ENCODE measurements at regions not wholly inside any gene's neighbourhood (a gene's known extent, or its start where the extent isn't known, plus 50 kb on each side); places are given as distances from the start of the nearest gene placed in this dataset.

GRCh38 chr1:172818841-172819527 lies 160.1 kb downstream of the FASLG start:
- peak; percentile 72 to 76 for ATAC-seq (ENCODE audit: low read depth in 2 of 2)
- Mint-ChIP-seq H3K9me3 (peaks cover 0 to 8% (median 1%) of the 10 kb centered on the region in 7 donors), H3K4me1 (peaks cover 21 to 37% (median 27%) of the 10 kb centered on the region in 4 donors)

GRCh38 chr1:172820475-172821158 lies 161.7 kb downstream of the FASLG start:
- Mint-ChIP-seq H3K27me3 (no peaks in the 10 kb centered on the region), H3K4me1 (peaks cover 21 to 37% (median 27%) of the 10 kb centered on the region in 4 donors), H3K27ac (peak overlapping the region in 1 of 3 donors; percentile 93), H3K4me3 (peak overlapping the region in 1 of 4 donors; percentile 28), H3K9me3 (peaks cover 0 to 4% (median 0%) of the 10 kb centered on the region in 7 donors), H3K36me3 (no peaks in the 10 kb centered on the region)
- Histone ChIP-seq H3K4me1 (ENCODE audit: control insufficient read depth, insufficient read depth, low read length, poor library complexity, severe bottlenecking) (peaks cover 19% of the 10 kb centered on the region), H3K27me3 (ENCODE audit: control insufficient read depth, insufficient read depth, low read length) (no peaks in the 10 kb centered on the region), H3K4me3 (ENCODE audit: low read depth, low read length) (no peak overlapping the region), H3K36me3 (ENCODE audit: control insufficient read depth, insufficient read depth, low read length) (no peaks in the 10 kb centered on the region), H3K9me3 (ENCODE audit: control insufficient read depth in 2 of 2, low read length in 2 of 2) (no peaks in the 10 kb centered on the region), H3K27ac (ENCODE audit: insufficient read depth, low read length, poor library complexity, severe bottlenecking) (no peak overlapping the region)
- no peak for DNase-seq
- ATAC-seq (ENCODE audit: low read depth in 2 of 2) = no peak

More at GRCh38 chr1:172818841-172819527, 160.1 kb downstream of the FASLG start:
- peak overlapping the region; percentile 55 for H3K27ac ChIP-seq (ENCODE audit: insufficient read depth, low read length, poor library complexity, severe bottlenecking)
- no peaks in the 10 kb centered on the region for H3K36me3 ChIP-seq (ENCODE audit: control insufficient read depth, insufficient read depth, low read length)
- Mint-ChIP-seq H3K4me3 (peak overlapping the region; percentile 53 to 75 (median 64)), H3K36me3 (no peaks in the 10 kb centered on the region), H3K27ac (peak overlapping the region; percentile 92 to 93 (median 93)), H3K27me3 (no peaks in the 10 kb centered on the region)
- H3K9me3 ChIP-seq (ENCODE audit: control insufficient read depth in 2 of 2, low read length in 2 of 2) = no peaks in the 10 kb centered on the region
- no peaks in the 10 kb centered on the region for H3K27me3 ChIP-seq (ENCODE audit: control insufficient read depth, insufficient read depth, low read length)
- DNase-seq = peak in 2 of 3 donors; percentile 27 to 86
- peak overlapping the region; percentile 80 for H3K4me3 ChIP-seq (ENCODE audit: low read depth, low read length)
- H3K4me1 ChIP-seq (ENCODE audit: control insufficient read depth, insufficient read depth, low read length, poor library complexity, severe bottlenecking) = peaks cover 19% of the 10 kb centered on the region

- H3K27me3 Mint-ChIP-seq = no peaks in the 10 kb centered on the region
- no peaks in the 10 kb centered on the region for H3K36me3 ChIP-seq (ENCODE audit: control insufficient read depth, insufficient read depth, low read length)
Measured at GRCh38 chr1:172821609-172822274, 162.8 kb downstream of the FASLG start.

GRCh38 chr1:172822886-172823285 lies 164.0 kb downstream of the FASLG start:
- DNase-seq (no peak), ATAC-seq (ENCODE audit: low read depth in 2 of 2) (no peak)
- Mint-ChIP-seq H3K27ac (peak overlapping the region in 1 of 3 donors; percentile 34), H3K4me3 (no peak overlapping the region), H3K9me3 (no peaks in the 10 kb centered on the region), H3K4me1 (peaks cover 19 to 26% (median 20%) of the 10 kb centered on the region in 4 donors), H3K36me3 (no peaks in the 10 kb centered on the region), H3K27me3 (no peaks in the 10 kb centered on the region)
- Histone ChIP-seq H3K27me3 (ENCODE audit: control insufficient read depth, insufficient read depth, low read length) (no peaks in the 10 kb centered on the region), H3K4me3 (ENCODE audit: low read depth, low read length) (no peak overlapping the region), H3K9me3 (ENCODE audit: control insufficient read depth in 2 of 2, low read length in 2 of 2) (no peaks in the 10 kb centered on the region), H3K4me1 (ENCODE audit: control insufficient read depth, insufficient read depth, low read length, poor library complexity, severe bottlenecking) (peaks cover 21% of the 10 kb centered on the region), H3K36me3 (ENCODE audit: control insufficient read depth, insufficient read depth, low read length) (no peaks in the 10 kb centered on the region), H3K27ac (ENCODE audit: insufficient read depth, low read length, poor library complexity, severe bottlenecking) (no peak overlapping the region)

More at GRCh38 chr1:172821609-172822274, 162.8 kb downstream of the FASLG start:
- Mint-ChIP-seq H3K9me3 (no peaks in the 10 kb centered on the region), H3K4me3 (no peak overlapping the region), H3K4me1 (peaks cover 20 to 34% (median 21%) of the 10 kb centered on the region in 4 donors), H3K27ac (peak overlapping the region in 1 of 3 donors; percentile 34), H3K36me3 (no peaks in the 10 kb centered on the region)
- no peaks in the 10 kb centered on the region for H3K9me3 ChIP-seq (ENCODE audit: control insufficient read depth in 2 of 2, low read length in 2 of 2)
- H3K27me3 ChIP-seq (ENCODE audit: control insufficient read depth, insufficient read depth, low read length) = no peaks in the 10 kb centered on the region
- H3K4me3 ChIP-seq (ENCODE audit: low read depth, low read length) = no peak overlapping the region
- ATAC-seq (ENCODE audit: low read depth in 2 of 2) (no peak), DNase-seq (no peak)
- no peak overlapping the region for H3K27ac ChIP-seq (ENCODE audit: insufficient read depth, low read length, poor library complexity, severe bottlenecking)
- peaks cover 19% of the 10 kb centered on the region for H3K4me1 ChIP-seq (ENCODE audit: control insufficient read depth, insufficient read depth, low read length, poor library complexity, severe bottlenecking)

- Mint-ChIP-seq H3K27ac (peak overlapping the region in 1 of 3 donors; percentile 18), H3K4me3 (no peak overlapping the region), H3K9me3 (no peaks in the 10 kb centered on the region), H3K36me3 (no peaks in the 10 kb centered on the region), H3K27me3 (no peaks in the 10 kb centered on the region), H3K4me1 (peaks cover 15 to 20% (median 18%) of the 10 kb centered on the region in 4 donors)
- Histone ChIP-seq H3K4me1 (ENCODE audit: control insufficient read depth, insufficient read depth, low read length, poor library complexity, severe bottlenecking) (peaks cover 19% of the 10 kb centered on the region), H3K9me3 (ENCODE audit: control insufficient read depth in 2 of 2, low read length in 2 of 2) (no peaks in the 10 kb centered on the region), H3K27ac (ENCODE audit: insufficient read depth, low read length, poor library complexity, severe bottlenecking) (no peak overlapping the region), H3K4me3 (ENCODE audit: low read depth, low read length) (no peak overlapping the region), H3K27me3 (ENCODE audit: control insufficient read depth, insufficient read depth, low read length) (no peaks in the 10 kb centered on the region), H3K36me3 (ENCODE audit: control insufficient read depth, insufficient read depth, low read length) (no peaks in the 10 kb centered on the region)
- no peak for ATAC-seq (ENCODE audit: low read depth in 2 of 2)
- DNase-seq = no peak
Measured at GRCh38 chr1:172823534-172823933, 164.6 kb downstream of the FASLG start.

GRCh38 chr1:172824209-172824608 lies 165.3 kb downstream of the FASLG start:
- no peak for DNase-seq
- H3K27me3 ChIP-seq (ENCODE audit: control insufficient read depth, insufficient read depth, low read length) = no peaks in the 10 kb centered on the region
- H3K36me3 ChIP-seq (ENCODE audit: control insufficient read depth, insufficient read depth, low read length) = no peaks in the 10 kb centered on the region
- Mint-ChIP-seq H3K36me3 (no peaks in the 10 kb centered on the region), H3K27me3 (peaks cover under 1% of the 10 kb centered on the region), H3K9me3 (no peaks in the 10 kb centered on the region), H3K4me3 (no peak overlapping the region), H3K27ac (no peak overlapping the region), H3K4me1 (peaks cover 10 to 14% (median 12%) of the 10 kb centered on the region in 4 donors)
- ATAC-seq (ENCODE audit: low read depth in 2 of 2) = no peak
- H3K9me3 ChIP-seq (ENCODE audit: control insufficient read depth in 2 of 2, low read length in 2 of 2) = no peaks in the 10 kb centered on the region
- H3K4me1 ChIP-seq (ENCODE audit: control insufficient read depth, insufficient read depth, low read length, poor library complexity, severe bottlenecking) = peaks cover 13% of the 10 kb centered on the region
- no peak overlapping the region for H3K4me3 ChIP-seq (ENCODE audit: low read depth, low read length)
- H3K27ac ChIP-seq (ENCODE audit: insufficient read depth, low read length, poor library complexity, severe bottlenecking) = no peak overlapping the region

GRCh38 chr1:172826096-172826741 lies 167.3 kb downstream of the FASLG start:
- no peak for ATAC-seq (ENCODE audit: low read depth in 2 of 2)
- Mint-ChIP-seq H3K9me3 (peaks cover 0 to 4% (median 0%) of the 10 kb centered on the region in 7 donors), H3K27ac (no peak overlapping the region), H3K36me3 (no peaks in the 10 kb centered on the region), H3K4me3 (no peak overlapping the region), H3K4me1 (no peaks in the 10 kb centered on the region), H3K27me3 (peaks cover 7% of the 10 kb centered on the region)
- Histone ChIP-seq H3K4me3 (ENCODE audit: low read depth, low read length) (no peak overlapping the region), H3K9me3 (ENCODE audit: control insufficient read depth in 2 of 2, low read length in 2 of 2) (no peaks in the 10 kb centered on the region), H3K36me3 (ENCODE audit: control insufficient read depth, insufficient read depth, low read length) (no peaks in the 10 kb centered on the region), H3K27me3 (ENCODE audit: control insufficient read depth, insufficient read depth, low read length) (peaks cover 3% of the 10 kb centered on the region), H3K4me1 (ENCODE audit: control insufficient read depth, insufficient read depth, low read length, poor library complexity, severe bottlenecking) (peaks cover 4% of the 10 kb centered on the region), H3K27ac (ENCODE audit: insufficient read depth, low read length, poor library complexity, severe bottlenecking) (no peak overlapping the region)
- no peak for DNase-seq
